Choroid plexus epithelial cell (primary cell): ENCODE measurements at regions not wholly inside any gene's neighbourhood (a gene's known extent, or its start where the extent isn't known, plus 50 kb on each side); places are given as distances from the start of the nearest gene placed in this dataset.
A peak's percentile ranks its signal among the peaks of the same experiment; 100 is the strongest.

ENCODE experiments used
- DNase-seq: peaks from one replicate; pipeline ENCODE4 v3.0.0-alpha.2; 2010; ENCODE audit warnings: low read depth
- H3K4me3 ChIP-seq: 2 replicates; pipeline ENCODE4 v1.5.1; 2011; ENCODE audit warnings: low read depth, mild to moderate bottlenecking, control low read depth, low read length, moderate library complexity
- TF ChIP-seq, protein P1 (sequence below): conservative IDR thresholded peaks from 2 replicates; pipeline ENCODE4 v1.5.1; 2011; ENCODE audit warnings: low read depth, mild to moderate bottlenecking, control low read depth, inconsistent platforms, low read length, moderate library complexity

DNA sequence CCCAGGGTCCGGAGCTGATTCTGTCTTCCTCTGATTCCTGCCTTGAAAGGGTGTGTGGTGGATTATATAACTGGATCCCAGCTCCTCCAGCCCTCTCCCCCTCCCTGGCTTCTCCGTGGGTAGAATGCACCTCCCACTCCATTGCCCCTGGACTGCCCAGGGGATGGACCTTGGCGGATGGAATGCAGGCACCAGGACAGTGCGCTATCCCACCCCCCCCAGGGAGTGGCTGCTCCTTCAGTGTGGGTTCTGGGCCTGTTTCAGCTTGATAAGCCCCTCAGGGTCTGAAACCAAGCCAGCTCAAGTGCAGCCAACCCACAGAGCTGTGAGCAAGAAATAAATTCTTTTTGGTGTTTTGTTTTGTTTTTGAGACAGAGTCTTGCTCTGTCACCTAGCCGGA is 112.4 kb upstream of the TMEM132D start:
- TF ChIP-seq, protein P1, sequence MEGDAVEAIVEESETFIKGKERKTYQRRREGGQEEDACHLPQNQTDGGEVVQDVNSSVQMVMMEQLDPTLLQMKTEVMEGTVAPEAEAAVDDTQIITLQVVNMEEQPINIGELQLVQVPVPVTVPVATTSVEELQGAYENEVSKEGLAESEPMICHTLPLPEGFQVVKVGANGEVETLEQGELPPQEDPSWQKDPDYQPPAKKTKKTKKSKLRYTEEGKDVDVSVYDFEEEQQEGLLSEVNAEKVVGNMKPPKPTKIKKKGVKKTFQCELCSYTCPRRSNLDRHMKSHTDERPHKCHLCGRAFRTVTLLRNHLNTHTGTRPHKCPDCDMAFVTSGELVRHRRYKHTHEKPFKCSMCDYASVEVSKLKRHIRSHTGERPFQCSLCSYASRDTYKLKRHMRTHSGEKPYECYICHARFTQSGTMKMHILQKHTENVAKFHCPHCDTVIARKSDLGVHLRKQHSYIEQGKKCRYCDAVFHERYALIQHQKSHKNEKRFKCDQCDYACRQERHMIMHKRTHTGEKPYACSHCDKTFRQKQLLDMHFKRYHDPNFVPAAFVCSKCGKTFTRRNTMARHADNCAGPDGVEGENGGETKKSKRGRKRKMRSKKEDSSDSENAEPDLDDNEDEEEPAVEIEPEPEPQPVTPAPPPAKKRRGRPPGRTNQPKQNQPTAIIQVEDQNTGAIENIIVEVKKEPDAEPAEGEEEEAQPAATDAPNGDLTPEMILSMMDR, result no peak
- H3K4me3 ChIP-seq, result no peak overlapping the region
- DNase-seq, result no peak

DNA sequence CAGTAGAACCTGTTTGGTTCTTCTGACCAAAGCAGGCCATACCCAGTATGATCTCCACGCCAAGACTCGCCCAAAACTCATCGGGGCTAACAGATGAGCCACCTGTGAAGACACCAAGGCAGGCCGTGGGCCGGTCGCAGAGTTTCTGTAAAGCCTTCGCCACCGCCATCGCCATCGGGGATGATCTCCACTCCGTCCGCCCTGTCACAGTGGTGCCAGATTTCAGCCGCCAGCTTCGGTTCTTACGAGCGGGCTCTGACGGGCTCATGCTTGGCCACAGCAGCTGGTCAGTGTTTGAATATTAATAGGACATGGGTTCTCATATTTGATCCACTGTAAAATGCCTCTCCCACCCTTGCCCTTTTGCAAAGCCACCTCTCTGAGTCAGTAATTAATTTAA is 113.2 kb upstream of the TMEM132D start:
- DNase-seq, result no peak
- TF ChIP-seq, protein P1, result no peak
- no peak overlapping the region for H3K4me3 ChIP-seq

- DNase-seq, result no peak
- H3K4me3 ChIP-seq, result no peak overlapping the region
- TF ChIP-seq, protein P1, result no peak
These were observed 114.0 kb upstream of the TMEM132D start for GRCh38 chr12:130017591-130018449.

GRCh38 chr12:130018614-130019013 is 114.8 kb upstream of the TMEM132D start:
- TF ChIP-seq, protein P1, result no peak
- no peak overlapping the region for H3K4me3 ChIP-seq
- DNase-seq, result no peak

DNA sequence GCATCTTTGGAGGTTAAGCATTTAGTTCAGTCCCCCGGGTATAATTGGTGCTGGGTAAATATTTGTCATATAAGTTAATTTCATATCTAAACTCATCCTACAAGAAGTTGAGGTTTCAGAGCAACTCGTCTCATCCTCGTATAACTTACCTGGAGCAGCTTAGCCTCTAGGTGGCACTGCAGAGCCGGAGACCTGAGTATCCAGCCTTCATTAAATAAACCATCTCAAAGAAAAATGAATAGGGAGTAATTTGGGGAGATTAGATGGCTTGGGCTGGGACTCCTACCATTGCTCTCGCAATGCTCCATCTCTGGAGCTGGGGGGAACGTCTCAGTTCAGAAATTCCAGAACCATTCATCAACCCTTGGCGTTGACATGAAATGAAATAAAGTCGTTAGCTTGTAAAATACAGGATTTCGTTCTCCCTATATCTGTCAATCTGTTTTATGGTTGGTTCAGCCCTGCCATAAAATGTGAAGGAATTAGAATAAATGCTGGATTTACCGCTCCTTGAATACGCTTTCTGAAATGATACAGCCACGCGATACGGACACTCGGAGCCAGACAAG is 122.9 kb upstream of the TMEM132D start:
- TF ChIP-seq, protein P1, result peak; percentile 66
- no peak overlapping the region for H3K4me3 ChIP-seq
- DNase-seq, result peak; percentile 44

- TF ChIP-seq, protein P1, result no peak
- H3K4me3 ChIP-seq, result no peak overlapping the region
- no peak for DNase-seq
These were observed 124.0 kb upstream of the TMEM132D start for GRCh38 chr12:130027798-130028197.

DNA sequence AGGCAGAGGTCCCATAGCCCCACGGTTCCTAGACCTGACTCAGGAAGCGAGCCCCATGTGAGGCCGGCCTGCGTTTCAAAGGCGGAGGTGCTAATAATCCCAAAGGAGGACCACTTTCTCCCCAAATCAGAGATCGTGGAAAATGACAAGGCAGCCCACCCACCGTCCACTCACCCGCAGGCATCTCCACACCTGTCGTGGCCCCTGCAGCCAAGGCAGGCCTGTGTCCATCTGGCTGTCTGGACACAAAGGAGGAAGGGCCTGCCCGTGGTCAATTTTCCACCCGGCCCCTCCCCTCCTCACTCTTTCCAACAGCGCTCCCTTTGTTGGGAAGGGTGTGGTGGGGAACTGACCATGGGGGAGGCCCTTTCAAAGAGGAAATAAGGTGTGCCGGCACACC is 125.3 kb upstream of the TMEM132D start:
- no peak for DNase-seq
- TF ChIP-seq, protein P1, result no peak
- no peak overlapping the region for H3K4me3 ChIP-seq
